Neural progenitor cell (in vitro differentiated cells): ENCODE measurements at regions not wholly inside any gene's neighbourhood (a gene's known extent, or its start where the extent isn't known, plus 50 kb on each side); places are given as distances from the start of the nearest gene placed in this dataset.

Experiments used
- DNase-seq: peaks from one replicate; pipeline ENCODE4 v3.0.0-alpha.2; 2016; ENCODE audit warnings: low spot score
- H2AFZ ChIP-seq: fragments of 200-600 bp; sonication (generic); replicated peaks from 2 replicates; pipeline ENCODE4 v1.6.1; 2016; ENCODE audit warnings: antibody characterized with exemption
- H3F3A ChIP-seq: fragments of 200-600 bp; sonication (generic); 2 replicates; pipeline ENCODE4 v1.6.1; 2016; ENCODE audit warnings: antibody characterized with exemption, low read depth
- H3K27ac ChIP-seq: fragments of 200-600 bp; sonication (generic); 2 replicates; pipeline ENCODE4 v1.5.1; 2016; ENCODE audit warnings: mild to moderate bottlenecking
- H3K27me3 ChIP-seq: fragments of 200-600 bp; sonication (generic); 2 replicates; pipeline ENCODE4 v1.6.1; 2016; ENCODE audit warnings: mild to moderate bottlenecking, moderate library complexity
- H3K36me3 ChIP-seq: fragments of 200-600 bp; sonication (generic); 2 replicates; pipeline ENCODE4 v1.5.1; 2016
- H3K4me1 ChIP-seq: fragments of 200-600 bp; sonication (generic); 2 replicates; pipeline ENCODE4 v1.6.1; 2016; ENCODE audit warnings: mixed run types
- H3K4me2 ChIP-seq: fragments of 200-600 bp; sonication (generic); 2 replicates; pipeline ENCODE4 v1.6.1; 2016
- H3K4me3 ChIP-seq: fragments of 200-600 bp; sonication (generic); 2 replicates; pipeline ENCODE4 v1.5.1; 2016
- H3K79me2 ChIP-seq: fragments of 200-600 bp; sonication (generic); 2 replicates; pipeline ENCODE4 v1.6.1; 2016; ENCODE audit warnings: low read depth
- H3K9ac ChIP-seq: fragments of 200-600 bp; sonication (generic); 2 replicates; pipeline ENCODE4 v1.6.1; 2016
- H3K9me3 ChIP-seq: fragments of 200-600 bp; sonication (generic); 2 replicates; pipeline ENCODE4 v1.5.1; 2016; ENCODE audit warnings: low read depth
- H4K20me1 ChIP-seq: fragments of 200-600 bp; sonication (generic); 2 replicates; pipeline ENCODE4 v1.6.1; 2016; ENCODE audit warnings: low read depth
- H3K27ac Mint-ChIP-seq: 3 replicates; pipeline ENCODE4 v1.8.0; 2021; ENCODE audit warnings: mixed read lengths
- H3K27me3 Mint-ChIP-seq: 2 replicates; pipeline ENCODE4 v1.8.0; 2022; ENCODE audit warnings: low read depth, mild to moderate bottlenecking, inconsistent platforms, moderate library complexity, mixed read lengths; ENCODE audit not compliant: insufficient read depth
- H3K36me3 Mint-ChIP-seq: 3 replicates; pipeline ENCODE4 v1.8.0; 2021; ENCODE audit warnings: mixed read lengths
- H3K4me1 Mint-ChIP-seq: 3 replicates; pipeline ENCODE4 v1.8.0; 2021; ENCODE audit warnings: mixed read lengths
- H3K4me3 Mint-ChIP-seq: 3 replicates; pipeline ENCODE4 v1.8.0; 2021; ENCODE audit warnings: mild to moderate bottlenecking, moderate library complexity, mixed read lengths
- H3K9me3 Mint-ChIP-seq: 3 replicates; pipeline ENCODE4 v1.8.0; 2020; ENCODE audit warnings: mixed read lengths
- EZH2 ChIP-seq: fragments of 200-600 bp; sonication (generic); IDR thresholded peaks from 2 replicates; pipeline ENCODE4 v1.6.1; 2017; ENCODE audit warnings: antibody characterized with exemption, mild to moderate bottlenecking, moderate library complexity
- EZH2phosphoT487 ChIP-seq: fragments of 200-600 bp; sonication (generic); IDR thresholded peaks from 2 replicates; pipeline ENCODE4 v1.6.1; 2017; ENCODE audit warnings: antibody characterized with exemption
- TF ChIP-seq, protein P1 (sequence below): fragments of 200-600 bp; sonication (generic); IDR thresholded peaks from 2 replicates; pipeline ENCODE4 v1.5.1; 2017; ENCODE audit warnings: antibody characterized with exemption, mild to moderate bottlenecking

DNA sequence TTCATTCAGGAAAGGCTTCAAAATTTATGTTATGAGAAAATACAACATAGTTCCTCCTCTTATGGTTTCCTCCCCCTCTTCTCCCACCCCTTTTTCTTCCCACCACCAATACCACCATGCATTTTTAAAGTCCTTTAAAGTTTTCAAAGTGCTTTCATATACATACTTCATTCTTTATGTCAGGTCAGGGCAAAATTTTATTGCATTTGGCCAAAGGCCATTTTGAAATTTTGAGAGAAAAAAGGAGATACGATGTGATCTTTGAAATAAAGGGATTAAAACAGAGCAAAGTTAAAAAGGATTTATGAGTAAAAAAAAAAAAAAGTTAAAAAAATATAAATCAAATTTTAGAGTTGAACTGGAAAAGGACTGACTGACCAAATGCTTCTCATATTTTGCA, 792.5 kb upstream of the FANCL start:
- Histone ChIP-seq H3K4me2 (no peak overlapping the region), H3K27me3 (no peaks in the 10 kb centered on the region), H4K20me1 (no peaks in the 10 kb centered on the region), H3F3A (no peaks in the 10 kb centered on the region), H3K4me3 (no peak overlapping the region), H3K79me2 (no peaks in the 10 kb centered on the region), H3K4me1 (peaks cover 3% of the 10 kb centered on the region), H3K27ac (no peak overlapping the region), H2AFZ (no peak overlapping the region), H3K9me3 (no peaks in the 10 kb centered on the region), H3K36me3 (no peaks in the 10 kb centered on the region), H3K9ac (no peak overlapping the region)
- H3K36me3 Mint-ChIP-seq = no peaks in the 10 kb centered on the region
- H3K9me3 Mint-ChIP-seq = no peaks in the 10 kb centered on the region
- H3K27me3 Mint-ChIP-seq = no peaks in the 10 kb centered on the region
- H3K4me1 Mint-ChIP-seq = peaks cover 4% of the 10 kb centered on the region
- TF ChIP-seq EZH2 (no peak), EZH2phosphoT487 (no peak)
- TF ChIP-seq, protein P1, sequence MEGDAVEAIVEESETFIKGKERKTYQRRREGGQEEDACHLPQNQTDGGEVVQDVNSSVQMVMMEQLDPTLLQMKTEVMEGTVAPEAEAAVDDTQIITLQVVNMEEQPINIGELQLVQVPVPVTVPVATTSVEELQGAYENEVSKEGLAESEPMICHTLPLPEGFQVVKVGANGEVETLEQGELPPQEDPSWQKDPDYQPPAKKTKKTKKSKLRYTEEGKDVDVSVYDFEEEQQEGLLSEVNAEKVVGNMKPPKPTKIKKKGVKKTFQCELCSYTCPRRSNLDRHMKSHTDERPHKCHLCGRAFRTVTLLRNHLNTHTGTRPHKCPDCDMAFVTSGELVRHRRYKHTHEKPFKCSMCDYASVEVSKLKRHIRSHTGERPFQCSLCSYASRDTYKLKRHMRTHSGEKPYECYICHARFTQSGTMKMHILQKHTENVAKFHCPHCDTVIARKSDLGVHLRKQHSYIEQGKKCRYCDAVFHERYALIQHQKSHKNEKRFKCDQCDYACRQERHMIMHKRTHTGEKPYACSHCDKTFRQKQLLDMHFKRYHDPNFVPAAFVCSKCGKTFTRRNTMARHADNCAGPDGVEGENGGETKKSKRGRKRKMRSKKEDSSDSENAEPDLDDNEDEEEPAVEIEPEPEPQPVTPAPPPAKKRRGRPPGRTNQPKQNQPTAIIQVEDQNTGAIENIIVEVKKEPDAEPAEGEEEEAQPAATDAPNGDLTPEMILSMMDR = no peak
- no peak overlapping the region for H3K4me3 Mint-ChIP-seq
- no peak for DNase-seq
- no peak overlapping the region for H3K27ac Mint-ChIP-seq

DNA sequence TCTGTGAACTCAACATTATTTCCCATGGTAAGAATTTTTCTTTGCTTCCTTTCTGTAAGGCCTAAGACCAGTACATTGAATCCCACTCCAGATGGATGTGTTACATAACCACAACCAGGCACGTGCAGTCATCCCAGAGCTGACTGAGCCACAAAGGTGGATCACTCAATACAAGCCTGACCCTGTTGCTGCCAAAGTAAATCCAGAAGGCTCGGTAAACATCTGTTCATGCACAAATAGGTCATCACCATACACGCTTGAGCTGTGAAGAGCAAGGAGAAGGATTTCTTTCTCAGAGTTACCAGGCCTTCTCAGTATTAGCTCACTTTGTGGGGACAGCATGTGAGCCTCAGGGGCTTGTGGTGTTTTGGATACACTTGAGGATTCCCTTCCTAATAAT, 791.4 kb upstream of the FANCL start:
- no peaks in the 10 kb centered on the region for H3F3A ChIP-seq
- H3K9me3 ChIP-seq = no peaks in the 10 kb centered on the region
- no peak overlapping the region for H3K27ac Mint-ChIP-seq
- no peaks in the 10 kb centered on the region for H3K79me2 ChIP-seq
- no peaks in the 10 kb centered on the region for H3K36me3 Mint-ChIP-seq
- no peak overlapping the region for H2AFZ ChIP-seq
- H3K27me3 Mint-ChIP-seq = no peaks in the 10 kb centered on the region
- H3K4me1 Mint-ChIP-seq = peaks cover 4% of the 10 kb centered on the region
- no peak overlapping the region for H3K27ac ChIP-seq
- H3K36me3 ChIP-seq = no peaks in the 10 kb centered on the region
- no peak for DNase-seq
- no peak for TF ChIP-seq EZH2
- TF ChIP-seq, protein P1 = no peak
- no peak for TF ChIP-seq EZH2phosphoT487
- H3K4me1 ChIP-seq = peaks cover 3% of the 10 kb centered on the region
- H3K4me3 ChIP-seq = no peak overlapping the region
- H3K4me3 Mint-ChIP-seq = no peak overlapping the region
- H3K4me2 ChIP-seq = no peak overlapping the region
- H3K27me3 ChIP-seq = no peaks in the 10 kb centered on the region
- no peaks in the 10 kb centered on the region for H3K9me3 Mint-ChIP-seq
- H3K9ac ChIP-seq = no peak overlapping the region
- H4K20me1 ChIP-seq = no peaks in the 10 kb centered on the region

DNA sequence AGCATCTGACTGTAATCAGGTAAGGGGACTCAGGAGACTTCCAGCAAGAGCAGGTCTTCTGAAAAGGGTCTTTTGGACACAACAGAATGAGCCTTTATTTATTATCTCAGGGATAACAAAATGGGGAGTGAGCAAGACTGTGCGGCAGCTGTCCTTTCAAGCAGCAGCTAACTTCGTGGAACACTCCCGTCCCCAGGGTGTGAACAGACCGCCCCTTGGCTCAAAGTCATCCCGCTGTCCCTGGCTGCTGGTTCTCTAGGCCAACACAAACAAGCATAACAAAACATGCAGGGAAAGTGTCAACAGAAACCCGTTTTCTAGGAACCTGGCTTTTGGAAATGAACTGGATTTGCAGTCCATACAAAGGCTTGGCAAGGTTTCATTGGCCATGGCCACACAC, 787.9 kb upstream of the FANCL start:
- Histone ChIP-seq H3K4me3 (no peak overlapping the region), H3K9ac (no peak overlapping the region), H3K36me3 (no peaks in the 10 kb centered on the region), H3K79me2 (no peaks in the 10 kb centered on the region), H4K20me1 (no peaks in the 10 kb centered on the region), H3K4me2 (no peak overlapping the region), H2AFZ (no peak overlapping the region), H3K27ac (no peak overlapping the region), H3F3A (no peaks in the 10 kb centered on the region), H3K9me3 (no peaks in the 10 kb centered on the region), H3K27me3 (no peaks in the 10 kb centered on the region), H3K4me1 (no peaks in the 10 kb centered on the region)
- H3K4me3 Mint-ChIP-seq = no peak overlapping the region
- TF ChIP-seq EZH2 (no peak), EZH2phosphoT487 (no peak)
- no peak overlapping the region for H3K27ac Mint-ChIP-seq
- no peaks in the 10 kb centered on the region for H3K36me3 Mint-ChIP-seq
- no peaks in the 10 kb centered on the region for H3K9me3 Mint-ChIP-seq
- DNase-seq = no peak
- H3K27me3 Mint-ChIP-seq = no peaks in the 10 kb centered on the region
- H3K4me1 Mint-ChIP-seq = peaks cover 18% of the 10 kb centered on the region

DNA sequence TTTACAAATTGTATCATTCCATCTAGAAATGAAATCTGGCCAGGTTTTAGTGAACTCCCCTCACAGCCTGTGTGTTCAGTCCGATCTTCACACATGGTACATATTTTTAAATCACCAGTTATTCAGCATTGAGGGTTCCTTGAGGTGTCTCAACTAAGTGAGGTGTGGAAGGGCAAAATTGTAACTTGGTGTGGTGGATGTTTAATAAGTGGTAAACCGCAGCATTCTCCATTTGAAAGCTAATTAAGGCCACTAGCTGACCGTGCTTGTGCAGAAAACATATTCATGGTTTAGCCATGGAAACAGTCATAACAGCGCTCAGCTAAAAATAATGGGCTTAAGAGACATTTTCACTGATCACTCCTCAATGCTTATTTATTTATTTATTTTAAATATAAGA, 786.2 kb upstream of the FANCL start:
- TF ChIP-seq EZH2phosphoT487 = no peak
- TF ChIP-seq, protein P1 = no peak
- TF ChIP-seq EZH2 = no peak
- Histone ChIP-seq H3K27me3 (no peaks in the 10 kb centered on the region), H3K4me3 (no peak overlapping the region), H2AFZ (no peak overlapping the region), H3K27ac (no peak overlapping the region), H3K9ac (no peak overlapping the region), H3F3A (no peaks in the 10 kb centered on the region), H3K79me2 (no peaks in the 10 kb centered on the region), H3K9me3 (no peaks in the 10 kb centered on the region), H4K20me1 (no peaks in the 10 kb centered on the region), H3K4me2 (no peak overlapping the region), H3K36me3 (no peaks in the 10 kb centered on the region), H3K4me1 (no peaks in the 10 kb centered on the region)
- Mint-ChIP-seq H3K27ac (no peak overlapping the region), H3K9me3 (no peaks in the 10 kb centered on the region), H3K4me3 (no peak overlapping the region), H3K4me1 (peaks cover 18% of the 10 kb centered on the region), H3K36me3 (no peaks in the 10 kb centered on the region), H3K27me3 (no peaks in the 10 kb centered on the region)
- DNase-seq = no peak
